ENCODE measurements at regions not wholly inside any gene's neighbourhood (a gene's known extent, or its start where the extent isn't known, plus 50 kb on each side); places are given as distances from the start of the nearest gene placed in this dataset.

DNA sequence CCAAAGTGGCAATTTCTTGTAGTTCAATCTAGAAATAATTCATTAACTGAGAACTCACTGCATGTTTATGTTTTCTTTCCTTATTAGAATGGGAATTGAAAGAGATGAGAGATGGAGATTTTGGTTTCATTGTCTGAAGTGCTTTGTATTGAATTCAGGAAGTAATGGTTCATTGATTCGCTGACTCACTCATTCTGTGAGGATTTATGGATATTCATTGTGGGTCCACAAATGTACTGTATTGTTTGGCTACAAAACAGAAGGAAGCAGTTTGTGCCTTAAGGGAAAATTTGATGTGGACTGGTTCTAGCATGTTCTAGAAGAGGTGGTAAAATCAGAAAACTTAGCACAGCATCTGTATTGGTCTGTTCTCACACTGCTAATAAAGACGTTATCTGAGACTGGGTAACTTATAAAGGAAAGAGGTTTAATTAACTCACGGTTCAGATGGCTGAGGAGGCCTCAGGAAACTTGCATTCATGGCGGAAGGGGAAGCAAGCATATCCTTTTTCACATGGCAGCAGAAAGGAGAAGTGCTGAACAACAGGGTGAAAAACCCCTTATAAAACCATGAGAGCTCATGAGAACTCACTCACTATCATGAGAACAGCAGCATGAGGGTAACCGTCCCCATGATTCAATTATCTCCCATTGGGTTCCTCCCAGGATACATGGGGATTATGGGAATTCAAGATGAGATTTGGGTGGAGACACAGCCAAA lies 132.3 kb upstream of the VCX3A start:
- Mint-ChIP-seq H3K9me3 (no peaks in the 10 kb centered on the region), H3K4me3 (no peak overlapping the region), H3K36me3 (ENCODE audit: low read depth) (no peaks in the 10 kb centered on the region), H3K27ac (no peak overlapping the region), H3K4me1 (ENCODE audit: low read depth) (no peaks in the 10 kb centered on the region), H3K27me3 (no peaks in the 10 kb centered on the region)

DNA sequence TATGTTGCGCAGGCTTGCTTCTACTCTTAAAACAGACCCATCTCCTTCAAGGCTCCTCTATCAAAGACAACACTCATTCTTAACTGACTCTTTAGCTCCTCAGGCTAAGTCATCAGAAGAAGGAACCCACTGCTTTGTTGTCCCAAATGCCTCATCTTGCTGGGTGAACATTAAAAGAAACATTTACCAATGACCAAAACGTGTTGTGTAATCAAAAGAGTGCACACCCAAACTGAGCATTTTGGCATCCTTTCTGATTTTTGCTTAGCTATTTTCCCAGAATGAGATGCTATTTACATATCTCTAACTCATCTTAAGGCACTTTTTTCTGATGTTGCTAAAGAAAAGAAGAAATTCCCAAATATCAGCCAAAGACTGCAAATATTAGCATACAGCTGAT lies 131.7 kb upstream of the VCX3A start:
- Mint-ChIP-seq H3K27ac (no peak overlapping the region), H3K36me3 (ENCODE audit: low read depth) (no peaks in the 10 kb centered on the region), H3K4me3 (no peak overlapping the region), H3K4me1 (ENCODE audit: low read depth) (no peaks in the 10 kb centered on the region), H3K27me3 (no peaks in the 10 kb centered on the region), H3K9me3 (no peaks in the 10 kb centered on the region)

DNA sequence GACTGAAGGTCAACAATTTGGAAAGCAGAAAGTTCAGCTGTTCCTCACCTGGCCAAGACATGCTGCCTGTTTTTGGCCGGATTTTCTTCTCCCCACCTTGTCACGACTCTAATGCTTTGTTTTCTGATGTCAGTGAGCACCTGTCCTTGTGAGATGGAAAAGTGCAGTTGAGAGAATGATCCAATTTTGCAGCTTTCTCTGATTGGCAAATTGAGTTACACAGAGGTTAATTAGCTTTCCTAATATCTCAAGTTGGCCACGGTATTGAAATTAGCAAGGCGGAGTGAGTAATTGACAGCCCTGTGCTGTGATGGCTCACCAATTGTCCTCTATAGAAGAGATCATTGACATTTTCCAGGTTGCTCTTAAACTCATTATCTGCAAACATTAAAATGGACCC lies 126.8 kb upstream of the VCX3A start:
- no peak overlapping the region for H3K4me3 Mint-ChIP-seq
- H3K36me3 Mint-ChIP-seq (ENCODE audit: low read depth), result no peaks in the 10 kb centered on the region
- H3K4me1 Mint-ChIP-seq (ENCODE audit: low read depth), result no peaks in the 10 kb centered on the region
- H3K27ac Mint-ChIP-seq, result no peak overlapping the region
- H3K9me3 Mint-ChIP-seq, result no peaks in the 10 kb centered on the region
- no peaks in the 10 kb centered on the region for H3K27me3 Mint-ChIP-seq

DNA sequence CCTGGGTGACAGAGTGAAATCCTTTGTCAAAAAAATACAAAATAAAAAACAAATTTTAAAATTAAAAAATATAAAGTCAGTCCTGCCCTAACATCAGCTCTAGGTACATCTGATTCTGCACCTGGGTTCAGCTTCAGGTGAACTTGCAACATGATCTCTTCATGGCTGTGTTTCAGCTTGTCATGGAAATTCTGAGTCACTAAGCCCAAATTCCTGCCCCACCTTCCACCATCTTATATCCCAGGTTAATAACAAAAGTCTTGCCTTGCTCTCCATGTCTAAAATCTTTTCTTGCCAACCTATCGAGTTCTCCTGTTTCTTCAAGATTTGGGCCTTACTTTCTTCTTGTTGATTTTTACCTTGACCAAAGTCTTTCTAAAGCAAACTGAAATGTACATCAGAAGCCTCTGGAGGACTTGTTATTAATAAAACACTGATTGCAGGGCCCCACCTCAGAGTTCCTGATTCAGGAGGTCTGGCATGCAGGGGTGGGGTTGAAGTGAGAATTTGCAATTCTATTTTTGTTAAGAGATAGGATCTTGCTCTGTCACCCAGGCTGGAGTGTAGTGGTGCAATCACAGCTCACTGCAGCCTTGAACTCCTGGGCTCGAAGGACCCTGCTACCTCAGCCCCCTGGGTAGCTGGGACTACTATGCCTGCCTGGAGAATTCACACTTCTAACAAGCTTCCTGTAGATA lies 125.8 kb upstream of the VCX3A start:
- Mint-ChIP-seq H3K27ac (no peak overlapping the region), H3K9me3 (no peaks in the 10 kb centered on the region), H3K4me1 (ENCODE audit: low read depth) (no peaks in the 10 kb centered on the region), H3K4me3 (no peak overlapping the region), H3K27me3 (no peaks in the 10 kb centered on the region), H3K36me3 (ENCODE audit: low read depth) (no peaks in the 10 kb centered on the region)

DNA sequence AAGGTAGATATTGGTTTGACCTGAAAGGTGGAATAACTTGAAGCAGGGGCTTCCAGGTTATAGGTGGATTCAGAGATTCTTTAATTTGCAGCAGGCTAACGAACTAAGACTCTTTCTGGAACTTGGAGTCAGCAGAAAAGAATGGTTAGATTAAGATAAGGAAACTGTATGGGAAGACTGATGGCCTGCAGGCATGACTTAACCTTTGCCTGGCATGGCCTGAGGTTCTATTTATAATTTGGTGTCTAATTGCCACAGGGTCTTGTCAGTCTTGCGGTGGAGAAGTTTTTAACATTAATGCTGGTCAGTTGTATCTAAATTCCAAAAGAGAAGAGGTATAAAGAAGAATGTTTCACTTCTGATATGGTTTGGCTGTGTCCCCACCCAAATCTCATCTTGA lies 110.3 kb upstream of the VCX3A start:
- H3K27ac Mint-ChIP-seq, result no peak overlapping the region
- H3K9me3 Mint-ChIP-seq, result peaks cover 5% of the 10 kb centered on the region
- H3K4me3 Mint-ChIP-seq, result no peak overlapping the region
- H3K27me3 Mint-ChIP-seq, result no peaks in the 10 kb centered on the region
- no peaks in the 10 kb centered on the region for H3K4me1 Mint-ChIP-seq (ENCODE audit: low read depth)
- H3K36me3 Mint-ChIP-seq (ENCODE audit: low read depth), result no peaks in the 10 kb centered on the region

DNA sequence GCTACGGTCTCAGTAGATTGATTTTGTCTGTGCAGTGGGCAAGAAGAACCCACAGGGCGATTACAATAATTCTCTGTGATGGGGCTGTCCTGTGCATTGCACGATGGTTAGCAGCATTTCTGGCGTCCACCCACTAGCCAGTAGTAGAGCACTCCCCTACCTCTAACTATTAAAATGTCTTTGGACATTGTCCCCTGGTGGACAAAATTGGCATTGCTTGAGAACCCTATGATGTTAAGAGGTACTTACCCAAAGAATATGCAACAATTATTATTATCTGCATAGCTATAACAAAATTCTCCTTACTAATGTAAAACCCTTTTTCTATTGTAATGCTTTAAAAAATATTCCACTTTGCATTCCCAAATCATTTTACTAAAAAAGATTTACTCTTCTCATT lies 109.5 kb upstream of the VCX3A start:
- Mint-ChIP-seq H3K27ac (no peak overlapping the region), H3K9me3 (peaks cover 5% of the 10 kb centered on the region), H3K36me3 (ENCODE audit: low read depth) (no peaks in the 10 kb centered on the region), H3K4me1 (ENCODE audit: low read depth) (no peaks in the 10 kb centered on the region), H3K4me3 (no peak overlapping the region), H3K27me3 (no peaks in the 10 kb centered on the region)

DNA sequence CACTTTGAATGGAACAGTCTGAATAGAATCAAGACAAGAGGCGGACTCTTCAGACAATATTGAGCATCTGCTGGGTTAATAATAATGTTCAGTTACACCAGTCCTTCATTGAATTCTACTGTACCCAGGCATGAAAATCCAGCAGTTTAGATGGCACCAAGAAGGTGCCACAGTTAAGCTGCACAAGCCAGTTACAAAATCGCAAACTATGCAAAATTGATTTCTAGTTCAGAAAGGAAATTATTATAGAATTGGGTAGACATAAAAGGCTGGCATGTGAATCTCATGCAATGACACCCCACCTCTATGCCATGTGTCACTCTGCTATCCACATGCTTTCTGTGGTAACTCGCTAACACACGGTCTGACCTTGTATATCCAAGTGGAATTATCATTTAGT lies 105.8 kb upstream of the VCX3A start:
- Mint-ChIP-seq H3K4me3 (no peak overlapping the region), H3K36me3 (ENCODE audit: low read depth) (no peaks in the 10 kb centered on the region), H3K9me3 (peaks cover 5% of the 10 kb centered on the region), H3K27me3 (no peaks in the 10 kb centered on the region), H3K4me1 (ENCODE audit: low read depth) (no peaks in the 10 kb centered on the region), H3K27ac (no peak overlapping the region)

DNA sequence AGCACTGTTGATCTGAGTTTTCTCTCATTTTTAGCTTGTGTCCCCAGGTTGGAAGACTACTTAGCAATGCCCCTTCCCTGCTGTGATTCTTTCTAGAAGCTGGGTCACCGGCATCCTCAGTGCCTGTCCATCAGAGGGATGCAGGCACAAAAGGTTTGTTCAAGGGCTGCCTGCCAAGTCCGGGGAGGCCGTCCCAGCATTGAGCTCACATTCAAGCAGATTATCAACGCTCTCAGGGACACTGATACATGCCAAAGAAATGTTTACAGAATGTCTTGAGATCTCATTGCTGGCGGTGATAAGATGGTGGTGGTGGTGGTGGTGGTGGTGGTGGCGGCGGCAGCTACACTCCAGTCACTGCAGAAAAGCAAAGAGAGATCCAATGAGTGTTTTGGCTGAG lies 79.6 kb upstream of the VCX3A start:
- H3K4me3 Mint-ChIP-seq, result no peak overlapping the region
- H3K4me1 Mint-ChIP-seq (ENCODE audit: low read depth), result no peaks in the 10 kb centered on the region
- no peaks in the 10 kb centered on the region for H3K27me3 Mint-ChIP-seq
- H3K9me3 Mint-ChIP-seq, result no peaks in the 10 kb centered on the region
- H3K36me3 Mint-ChIP-seq (ENCODE audit: low read depth), result no peaks in the 10 kb centered on the region
- no peak overlapping the region for H3K27ac Mint-ChIP-seq

DNA sequence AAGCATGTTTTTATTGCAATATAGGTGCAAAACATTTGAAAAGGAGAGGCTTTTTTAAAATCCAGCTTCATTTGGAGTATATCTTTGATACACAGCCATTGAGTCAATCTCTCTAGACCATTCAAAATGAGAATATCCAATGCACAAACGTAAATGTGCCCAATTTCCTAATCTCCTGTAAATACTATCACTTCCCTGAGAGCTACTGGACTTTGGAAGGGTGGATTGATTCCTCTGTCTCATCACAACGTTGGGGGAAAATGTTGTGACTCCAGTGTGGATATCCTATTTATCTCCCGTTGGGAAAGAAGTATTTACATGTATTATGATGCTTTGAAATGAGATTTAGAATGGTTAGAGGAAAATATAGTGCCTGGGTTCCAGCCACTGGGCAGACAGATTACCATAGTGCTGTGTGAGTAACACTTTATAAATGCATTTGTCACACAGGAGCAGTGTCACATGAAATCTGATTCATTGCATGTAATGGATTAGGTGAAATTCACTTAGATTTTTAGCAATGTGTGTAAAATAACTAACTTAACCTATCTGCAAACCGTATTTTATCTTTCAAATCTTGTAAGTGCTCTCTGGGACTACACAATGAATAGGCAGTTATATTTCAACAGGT lies 64.4 kb upstream of the VCX3A start:
- no peak overlapping the region for H3K27ac Mint-ChIP-seq
- no peaks in the 10 kb centered on the region for H3K27me3 Mint-ChIP-seq
- H3K9me3 Mint-ChIP-seq, result no peaks in the 10 kb centered on the region
- no peak overlapping the region for H3K4me3 Mint-ChIP-seq
- no peaks in the 10 kb centered on the region for H3K4me1 Mint-ChIP-seq (ENCODE audit: low read depth)
- no peaks in the 10 kb centered on the region for H3K36me3 Mint-ChIP-seq (ENCODE audit: low read depth)

Measured in stimulated activated naive CD8-positive, alpha-beta T cell treated with anti-CD3 and anti-CD28 coated beads, Interleukin-15, Interleukin-2, amounts not matched to agents 100 ng/mL and 50 ng/mL, for 24 hours (primary cell).